Dendritic cell treated with granulocyte-macrophage colony-stimulating factor and Interleukin-4, amounts not matched to agents 40 ng/mL and 50 ng/mL, for 4 days (primary cell): ENCODE measurements at regions not wholly inside any gene's neighbourhood (a gene's known extent, or its start where the extent isn't known, plus 50 kb on each side); places are given as distances from the start of the nearest gene placed in this dataset.

Source experiments
- H3K27ac Mint-ChIP-seq: one replicate; pipeline ENCODE4 v1.8.0; 2022; ENCODE audit warnings: mild to moderate bottlenecking, mixed read lengths
- H3K27me3 Mint-ChIP-seq: one replicate; pipeline ENCODE4 v1.8.0; 2022; ENCODE audit warnings: mild to moderate bottlenecking, mixed read lengths
- H3K36me3 Mint-ChIP-seq: one replicate; pipeline ENCODE4 v1.8.0; 2022; ENCODE audit warnings: low read depth, mixed read lengths
- H3K4me1 Mint-ChIP-seq: one replicate; pipeline ENCODE4 v1.8.0; 2022; ENCODE audit warnings: low read depth, mixed read lengths
- H3K4me3 Mint-ChIP-seq: one replicate; pipeline ENCODE4 v1.8.0; 2022; ENCODE audit warnings: mild to moderate bottlenecking, moderate library complexity, mixed read lengths
- H3K9me3 Mint-ChIP-seq: one replicate; pipeline ENCODE4 v1.8.0; 2022; ENCODE audit warnings: mixed read lengths
- intact Hi-C: fragments of 100-400 bp; cut with micrococcal nuclease; formaldehyde crosslinking; loops from one replicate; pipeline ENCODE4 v1.15.0; 2022

GRCh38 chr3:82807781-82808180 lies 1046.3 kb upstream of the GBE1 start:
- Mint-ChIP-seq H3K27ac (no peak overlapping the region), H3K4me1 (no peaks in the 10 kb centered on the region), H3K9me3 (peaks cover 34% of the 10 kb centered on the region), H3K4me3 (no peak overlapping the region), H3K36me3 (no peaks in the 10 kb centered on the region), H3K27me3 (no peaks in the 10 kb centered on the region)
- intact Hi-C loops: no loop called here

GRCh38 chr3:82802501-82802900 lies 1041.1 kb upstream of the GBE1 start:
- Mint-ChIP-seq H3K27me3 (no peaks in the 10 kb centered on the region), H3K9me3 (peaks cover 6% of the 10 kb centered on the region), H3K4me3 (no peak overlapping the region), H3K27ac (no peak overlapping the region), H3K4me1 (no peaks in the 10 kb centered on the region), H3K36me3 (no peaks in the 10 kb centered on the region)
- intact Hi-C loops: no loop called here

- Mint-ChIP-seq H3K27ac (no peak overlapping the region), H3K36me3 (no peaks in the 10 kb centered on the region), H3K9me3 (no peaks in the 10 kb centered on the region), H3K27me3 (no peaks in the 10 kb centered on the region), H3K4me3 (no peak overlapping the region), H3K4me1 (no peaks in the 10 kb centered on the region)
- intact Hi-C loops: no loop called here
Observed at GRCh38 chr3:82800248-82800647, 1038.8 kb upstream of the GBE1 start.

- H3K4me3 Mint-ChIP-seq: no peak overlapping the region
- H3K27me3 Mint-ChIP-seq: no peaks in the 10 kb centered on the region
- no peaks in the 10 kb centered on the region for H3K4me1 Mint-ChIP-seq
- no peaks in the 10 kb centered on the region for H3K36me3 Mint-ChIP-seq
- H3K9me3 Mint-ChIP-seq: no peaks in the 10 kb centered on the region
- intact Hi-C loops: no loop called here
- no peak overlapping the region for H3K27ac Mint-ChIP-seq
Observed at GRCh38 chr3:82796765-82797164, 1035.3 kb upstream of the GBE1 start.

- no peaks in the 10 kb centered on the region for H3K4me1 Mint-ChIP-seq
- no peak overlapping the region for H3K27ac Mint-ChIP-seq
- H3K27me3 Mint-ChIP-seq: no peaks in the 10 kb centered on the region
- no peak overlapping the region for H3K4me3 Mint-ChIP-seq
- intact Hi-C loops: no loop called here
- no peaks in the 10 kb centered on the region for H3K36me3 Mint-ChIP-seq
- H3K9me3 Mint-ChIP-seq: peaks cover 11% of the 10 kb centered on the region
Observed at GRCh38 chr3:82791241-82791640, 1029.8 kb upstream of the GBE1 start.

GRCh38 chr3:82790307-82791097 lies 1029.1 kb upstream of the GBE1 start:
- Mint-ChIP-seq H3K27me3 (no peaks in the 10 kb centered on the region), H3K36me3 (no peaks in the 10 kb centered on the region), H3K27ac (no peak overlapping the region), H3K9me3 (peaks cover 11% of the 10 kb centered on the region), H3K4me3 (no peak overlapping the region), H3K4me1 (no peaks in the 10 kb centered on the region)
- intact Hi-C loops: no loop called here

GRCh38 chr3:82783194-82783593 lies 1021.7 kb upstream of the GBE1 start:
- Mint-ChIP-seq H3K27me3 (no peaks in the 10 kb centered on the region), H3K9me3 (no peaks in the 10 kb centered on the region), H3K4me1 (no peaks in the 10 kb centered on the region), H3K27ac (no peak overlapping the region), H3K36me3 (no peaks in the 10 kb centered on the region), H3K4me3 (no peak overlapping the region)
- intact Hi-C loops: no loop called here

GRCh38 chr3:82773207-82773606 lies 1011.8 kb upstream of the GBE1 start:
- Mint-ChIP-seq H3K4me1 (no peaks in the 10 kb centered on the region), H3K36me3 (no peaks in the 10 kb centered on the region), H3K4me3 (no peak overlapping the region), H3K27me3 (no peaks in the 10 kb centered on the region), H3K9me3 (no peaks in the 10 kb centered on the region), H3K27ac (no peak overlapping the region)
- intact Hi-C loops: no loop called here

- intact Hi-C loops: no loop called here
Observed at GRCh38 chr3:82764521-82764920, 1003.1 kb upstream of the GBE1 start.

GRCh38 chr3:82761858-82762257 lies 1000.4 kb upstream of the GBE1 start:
- H3K4me1 Mint-ChIP-seq: no peaks in the 10 kb centered on the region
- intact Hi-C loops: no loop called here
- no peak overlapping the region for H3K27ac Mint-ChIP-seq
- no peaks in the 10 kb centered on the region for H3K27me3 Mint-ChIP-seq
- peaks cover 8% of the 10 kb centered on the region for H3K9me3 Mint-ChIP-seq
- no peaks in the 10 kb centered on the region for H3K36me3 Mint-ChIP-seq
- no peak overlapping the region for H3K4me3 Mint-ChIP-seq

More at GRCh38 chr3:82764521-82764920, 1003.1 kb upstream of the GBE1 start:
- Mint-ChIP-seq H3K4me3 (no peak overlapping the region), H3K36me3 (no peaks in the 10 kb centered on the region), H3K27me3 (no peaks in the 10 kb centered on the region), H3K27ac (no peak overlapping the region), H3K9me3 (peaks cover 7% of the 10 kb centered on the region), H3K4me1 (no peaks in the 10 kb centered on the region)

- H3K36me3 Mint-ChIP-seq: no peaks in the 10 kb centered on the region
- H3K27me3 Mint-ChIP-seq: no peaks in the 10 kb centered on the region
- H3K27ac Mint-ChIP-seq: no peak overlapping the region
- H3K4me1 Mint-ChIP-seq: no peaks in the 10 kb centered on the region
- intact Hi-C loops: no loop called here
- peaks cover 21% of the 10 kb centered on the region for H3K9me3 Mint-ChIP-seq
- H3K4me3 Mint-ChIP-seq: no peak overlapping the region
Observed at GRCh38 chr3:82745544-82745943, 984.1 kb upstream of the GBE1 start.

GRCh38 chr3:82743196-82743595 lies 981.8 kb upstream of the GBE1 start:
- H3K9me3 Mint-ChIP-seq: peaks cover 21% of the 10 kb centered on the region

GRCh38 chr3:82741346-82741745 lies 979.9 kb upstream of the GBE1 start:
- H3K4me1 Mint-ChIP-seq: no peaks in the 10 kb centered on the region
- no peak overlapping the region for H3K4me3 Mint-ChIP-seq
- peaks cover 21% of the 10 kb centered on the region for H3K9me3 Mint-ChIP-seq
- no peaks in the 10 kb centered on the region for H3K27me3 Mint-ChIP-seq
- no peaks in the 10 kb centered on the region for H3K36me3 Mint-ChIP-seq
- H3K27ac Mint-ChIP-seq: no peak overlapping the region
- intact Hi-C loops: no loop called here

More at GRCh38 chr3:82743196-82743595, 981.8 kb upstream of the GBE1 start:
- no peak overlapping the region for H3K27ac Mint-ChIP-seq
- no peaks in the 10 kb centered on the region for H3K36me3 Mint-ChIP-seq
- H3K4me3 Mint-ChIP-seq: no peak overlapping the region
- intact Hi-C loops: no loop called here
- no peaks in the 10 kb centered on the region for H3K4me1 Mint-ChIP-seq
- H3K27me3 Mint-ChIP-seq: no peaks in the 10 kb centered on the region

GRCh38 chr3:82739390-82739789 lies 977.9 kb upstream of the GBE1 start:
- H3K9me3 Mint-ChIP-seq: peaks cover 11% of the 10 kb centered on the region
- no peak overlapping the region for H3K27ac Mint-ChIP-seq
- H3K27me3 Mint-ChIP-seq: no peaks in the 10 kb centered on the region
- intact Hi-C loops: no loop called here
- H3K4me3 Mint-ChIP-seq: no peak overlapping the region
- no peaks in the 10 kb centered on the region for H3K4me1 Mint-ChIP-seq
- H3K36me3 Mint-ChIP-seq: no peaks in the 10 kb centered on the region

- Mint-ChIP-seq H3K36me3 (no peaks in the 10 kb centered on the region), H3K4me3 (no peak overlapping the region), H3K27ac (no peak overlapping the region), H3K27me3 (no peaks in the 10 kb centered on the region), H3K4me1 (no peaks in the 10 kb centered on the region), H3K9me3 (no peaks in the 10 kb centered on the region)
- intact Hi-C loops: no loop called here
Observed at GRCh38 chr3:82736696-82737277, 975.3 kb upstream of the GBE1 start.
